Fibroblast of skin of back (primary cell): ENCODE measurements at regions not wholly inside any gene's neighbourhood (a gene's known extent, or its start where the extent isn't known, plus 50 kb on each side); places are given as distances from the start of the nearest gene placed in this dataset.

Experiments
- DNase-seq: peaks from one replicate; pipeline ENCODE4 v3.0.0-alpha.2; 2013

DNA sequence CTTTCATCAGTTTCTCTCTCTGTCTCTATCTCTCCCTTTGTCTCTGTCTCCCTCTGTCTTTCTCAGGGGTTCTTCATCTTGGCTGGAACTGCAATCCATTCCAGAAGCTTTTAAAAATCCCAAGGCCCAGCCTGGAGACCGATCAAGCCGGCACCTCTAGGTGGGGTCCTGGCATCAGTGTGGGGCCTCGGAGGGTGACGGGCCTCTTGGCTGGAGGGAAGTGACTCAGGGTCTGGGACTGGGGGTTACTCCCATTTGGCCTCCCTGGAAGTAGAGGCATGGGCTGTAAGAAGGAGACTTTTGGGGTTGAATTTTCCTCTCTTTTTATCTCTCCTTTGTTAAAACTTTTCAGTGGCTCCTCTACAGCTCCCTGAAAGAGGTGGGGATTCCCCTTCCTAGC lies 52.8 kb upstream of the OTOF start:
- peak; percentile 76 for DNase-seq

DNA sequence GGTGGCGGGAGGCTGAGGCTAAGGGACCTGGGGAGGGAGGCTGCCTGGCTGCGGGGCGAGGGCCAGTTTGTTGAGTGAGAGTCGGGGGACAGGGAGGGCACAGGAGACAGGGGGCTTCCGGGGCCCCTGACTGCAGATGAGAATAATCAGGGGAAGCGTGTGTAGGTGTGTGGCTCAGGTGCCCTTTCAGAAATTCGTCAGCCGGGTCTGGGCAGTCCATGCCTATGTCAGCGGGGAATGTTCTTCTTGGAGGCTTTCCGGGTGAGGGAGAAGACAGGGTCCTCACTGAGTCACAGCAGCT lies 52.3 kb upstream of the OTOF start:
- DNase-seq, result no peak

DNA sequence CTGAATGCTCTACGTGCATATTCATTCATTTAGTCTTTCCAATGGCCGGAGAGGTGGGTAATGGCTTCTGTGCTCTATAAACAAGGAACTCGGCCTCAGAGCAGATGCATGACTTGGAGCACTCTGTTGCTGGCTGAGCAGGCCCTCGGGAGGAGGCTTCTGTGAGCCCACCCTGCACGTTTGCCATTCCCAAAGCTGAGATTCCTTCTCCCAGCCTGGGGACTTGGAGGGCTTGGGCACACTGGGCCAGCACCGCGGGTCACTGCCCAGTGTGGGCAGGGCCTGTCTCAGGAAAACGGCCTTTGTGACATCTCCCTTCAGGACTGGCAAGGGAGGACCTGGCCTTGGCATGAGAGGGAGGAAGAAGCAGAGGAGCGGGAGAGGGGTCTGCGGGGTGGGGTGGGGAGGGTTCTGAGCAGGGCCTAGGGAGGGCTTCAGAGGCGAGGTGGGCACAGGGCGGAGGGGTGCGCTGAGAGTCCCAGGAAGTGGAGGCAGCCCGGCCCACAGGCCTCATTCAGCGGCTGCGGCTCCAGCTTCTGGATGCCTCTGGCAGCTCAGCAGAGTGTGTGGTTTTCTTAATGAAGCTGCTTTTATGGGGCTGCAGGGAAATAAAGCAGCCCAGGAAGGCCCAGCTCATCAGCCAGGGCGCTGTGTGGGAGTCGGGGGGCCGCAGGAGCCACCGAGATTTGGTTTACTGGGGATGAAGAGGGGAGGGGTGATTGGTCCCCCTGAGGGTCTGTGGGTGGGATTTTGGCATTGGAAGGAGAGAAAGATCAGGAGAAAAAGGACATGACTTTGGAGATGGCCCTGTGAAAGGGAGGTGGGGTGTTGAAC lies 51.7 kb upstream of the OTOF start:
- no peak for DNase-seq

DNA sequence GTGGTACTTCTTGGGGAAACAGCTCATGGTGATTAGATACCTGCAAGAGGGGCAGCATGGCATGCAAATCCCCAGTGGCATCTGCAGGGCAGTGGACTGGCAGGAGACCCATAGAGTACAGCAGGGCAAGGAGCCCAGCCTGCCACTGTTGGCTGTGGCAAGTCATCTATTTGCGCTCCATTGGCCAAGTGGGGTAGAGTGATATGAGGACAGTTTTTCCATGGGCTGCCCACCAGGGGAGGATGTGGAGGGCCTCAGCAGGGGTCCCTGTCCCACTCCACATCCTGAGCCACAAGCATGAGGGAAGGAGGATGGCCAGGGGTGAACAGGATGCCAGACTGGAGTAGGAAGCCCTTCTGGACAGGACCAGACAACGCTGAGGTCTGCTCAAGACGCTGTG lies 50.9 kb upstream of the OTOF start:
- no peak for DNase-seq

DNA sequence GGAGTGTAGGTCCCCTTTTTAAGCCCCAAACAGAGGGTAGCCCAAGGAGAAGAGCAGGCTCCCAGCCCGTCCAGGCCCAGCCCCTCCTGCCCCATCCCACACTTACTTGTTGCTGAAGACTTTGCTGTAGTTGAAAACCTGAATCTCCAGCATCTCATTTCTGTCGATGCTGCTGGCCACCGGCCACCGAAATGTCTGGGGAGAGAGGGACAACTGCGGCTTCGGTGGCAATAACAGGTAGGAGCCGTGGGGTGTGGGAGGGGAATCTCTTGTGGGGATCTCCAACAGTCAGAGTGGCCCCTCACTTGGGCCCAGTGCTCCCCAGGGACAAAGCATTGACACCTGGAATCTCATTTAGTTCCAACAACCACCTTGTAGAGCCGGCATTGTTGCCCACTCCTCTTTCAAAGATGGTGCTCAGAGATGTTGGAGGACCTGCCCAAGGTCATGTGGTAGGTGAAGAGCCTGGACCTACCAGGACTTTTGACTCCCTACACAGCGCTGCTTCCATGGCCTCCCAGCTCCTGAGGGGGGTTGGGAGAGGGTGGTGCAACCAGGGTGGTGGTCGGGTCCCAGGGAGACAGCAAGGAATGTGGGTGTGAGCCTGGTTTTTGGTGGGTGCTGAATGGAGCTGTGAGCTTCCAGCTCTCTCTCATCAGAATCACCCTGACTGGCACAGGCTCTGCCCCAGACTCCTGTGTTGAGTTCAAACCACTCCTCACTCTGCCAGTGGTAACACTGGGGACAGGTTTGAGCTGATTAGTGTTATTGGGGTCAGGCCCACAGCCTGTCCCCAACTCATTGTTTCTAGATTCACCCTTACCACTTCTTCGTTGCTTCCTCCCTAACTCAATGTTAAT lies 50.0 kb upstream of the OTOF start:
- DNase-seq, result no peak
